Liver (tissue), 3 donors: ENCODE measurements at regions not wholly inside any gene's neighbourhood (a gene's known extent, or its start where the extent isn't known, plus 50 kb on each side); places are given as distances from the start of the nearest gene placed in this dataset.

Experiments
- CTCF ChIP-seq: fragments of 150-350 bp; IDR thresholded peaks from 2 replicates; pipeline ENCODE4 v1.5.1; 2017; ENCODE audit warnings: improper control_type of control experiment, low read depth, low read length; ENCODE audit not compliant: missing input control
- GABPA ChIP-seq, 2 donors: IDR thresholded peaks in 1 of 2; conservative IDR thresholded peaks in 1 of 2; 2 replicates each; pipeline ENCODE4 v1.6.1; 2016; ENCODE audit warnings: antibody characterized with exemption in 2 of 2, mild to moderate bottlenecking in 1 of 2, moderate library complexity in 1 of 2
- YY1 ChIP-seq: IDR thresholded peaks from 2 replicates; pipeline ENCODE4 v1.6.1; 2016; ENCODE audit warnings: antibody characterized with exemption, mild to moderate bottlenecking
- ZBTB33 ChIP-seq: IDR thresholded peaks from 2 replicates; pipeline ENCODE4 v1.6.1; 2016; ENCODE audit warnings: antibody characterized with exemption
- donor health status: healthy.
- donor health status: healthy.

GRCh38 chr4:147365396-147365795 is 115.5 kb upstream of the EDNRA start:
- no peak for TF ChIP-seq CTCF
- no peak for TF ChIP-seq GABPA (IDR thresholded peaks at IDR 0.05 in 1 of 2, conservative IDR thresholded peaks at IDR 0.05 in 1 of 2)
- no peak for TF ChIP-seq ZBTB33
- TF ChIP-seq YY1 = no peak
